AG04449 (cell line): ENCODE measurements at regions not wholly inside any gene's neighbourhood (a gene's known extent, or its start where the extent isn't known, plus 50 kb on each side); places are given as distances from the start of the nearest gene placed in this dataset.
A peak's percentile ranks its signal among the peaks of the same experiment; 100 is the strongest.

ENCODE experiments used
- CTCF ChIA-PET: fragments of 350-600 bp; formaldehyde crosslinking; extraction: SDS; loops from one replicate; lab custom pipeline; 2021; ENCODE audit warnings: antibody characterized with exemption; lab: Yijun Ruan, JAX
- POLR2A ChIA-PET: fragments of 400-600, 350-600 bp; formaldehyde crosslinking; extraction: SDS; loops from one replicate; lab custom pipeline; 2020; ENCODE audit warnings: antibody characterized with exemption, inconsistent platforms; lab: Yijun Ruan, JAX
- DNase-seq: peaks from one replicate; pipeline ENCODE4 v3.0.0-alpha.2; 2010; ENCODE audit warnings: low read depth, low spot score
- H3K4me3 ChIP-seq: 2 replicates; pipeline ENCODE4 v1.5.1; 2011; ENCODE audit warnings: low read depth, mild to moderate bottlenecking, control low read depth, low read length
- TF ChIP-seq, protein P1 (sequence below): IDR thresholded peaks from one replicate; pipeline ENCODE4 v1.5.1; 2011; ENCODE audit warnings: mild to moderate bottlenecking, moderate library complexity, low read length, control low read depth, inconsistent platforms; ENCODE audit not compliant: insufficient read depth; ENCODE audit errors: missing control alignments

DNA sequence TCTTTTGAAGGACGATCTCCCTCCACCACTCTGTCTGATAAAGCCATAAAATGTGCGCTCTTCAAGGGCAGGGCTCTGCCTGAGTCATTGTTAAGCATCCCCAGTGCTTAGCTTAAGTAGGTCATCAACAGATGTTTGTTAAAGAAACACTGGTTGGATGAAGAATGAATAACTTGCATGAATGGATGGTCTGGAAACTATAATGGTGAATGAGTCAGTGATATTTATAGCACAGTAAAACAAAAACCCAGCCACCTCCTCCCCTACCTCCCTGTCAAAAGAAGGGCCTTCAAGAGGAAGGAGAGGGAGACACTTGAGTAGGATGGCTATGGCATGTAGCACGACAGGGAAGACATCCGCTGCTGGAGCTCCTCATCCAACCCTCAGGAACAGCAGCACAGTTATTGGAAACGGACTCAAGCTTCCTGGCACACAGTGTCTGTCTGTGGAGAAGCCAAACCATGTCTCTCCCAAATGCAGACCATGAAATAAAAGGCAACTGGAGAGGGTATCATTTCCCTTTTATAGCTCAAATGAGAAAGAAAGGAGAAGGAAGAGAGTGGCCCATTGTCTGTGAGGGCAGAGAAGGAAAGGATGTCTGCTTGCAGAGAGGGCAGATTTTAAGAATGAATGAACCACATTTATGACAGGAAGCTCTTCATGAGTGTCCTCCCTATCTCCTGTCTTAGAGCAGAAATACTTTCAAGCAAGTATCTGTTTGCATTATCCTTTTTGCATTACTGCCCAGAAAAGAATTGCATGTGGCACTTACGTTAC, 183.5 kb upstream of the UBL3 start:
- POLR2A ChIA-PET: interaction anchor here (0.5 to 2.1 kb wide), 7 partner anchors 8 to 184 kb away, joined by 3 to 4 read pairs (median 4); partner anchors contain the start of gene UBL3
- DNase-seq: peak; percentile 85
- H3K4me3 ChIP-seq: no peak overlapping the region
- TF ChIP-seq, protein P1, sequence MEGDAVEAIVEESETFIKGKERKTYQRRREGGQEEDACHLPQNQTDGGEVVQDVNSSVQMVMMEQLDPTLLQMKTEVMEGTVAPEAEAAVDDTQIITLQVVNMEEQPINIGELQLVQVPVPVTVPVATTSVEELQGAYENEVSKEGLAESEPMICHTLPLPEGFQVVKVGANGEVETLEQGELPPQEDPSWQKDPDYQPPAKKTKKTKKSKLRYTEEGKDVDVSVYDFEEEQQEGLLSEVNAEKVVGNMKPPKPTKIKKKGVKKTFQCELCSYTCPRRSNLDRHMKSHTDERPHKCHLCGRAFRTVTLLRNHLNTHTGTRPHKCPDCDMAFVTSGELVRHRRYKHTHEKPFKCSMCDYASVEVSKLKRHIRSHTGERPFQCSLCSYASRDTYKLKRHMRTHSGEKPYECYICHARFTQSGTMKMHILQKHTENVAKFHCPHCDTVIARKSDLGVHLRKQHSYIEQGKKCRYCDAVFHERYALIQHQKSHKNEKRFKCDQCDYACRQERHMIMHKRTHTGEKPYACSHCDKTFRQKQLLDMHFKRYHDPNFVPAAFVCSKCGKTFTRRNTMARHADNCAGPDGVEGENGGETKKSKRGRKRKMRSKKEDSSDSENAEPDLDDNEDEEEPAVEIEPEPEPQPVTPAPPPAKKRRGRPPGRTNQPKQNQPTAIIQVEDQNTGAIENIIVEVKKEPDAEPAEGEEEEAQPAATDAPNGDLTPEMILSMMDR: no peak
- CTCF ChIA-PET: interaction anchor here (0.9 to 4.5 kb wide), 6 partner anchors 9 to 187 kb away, joined by 3 to 24 read pairs (median 4); no protein-coding TSS in a partner anchor

DNA sequence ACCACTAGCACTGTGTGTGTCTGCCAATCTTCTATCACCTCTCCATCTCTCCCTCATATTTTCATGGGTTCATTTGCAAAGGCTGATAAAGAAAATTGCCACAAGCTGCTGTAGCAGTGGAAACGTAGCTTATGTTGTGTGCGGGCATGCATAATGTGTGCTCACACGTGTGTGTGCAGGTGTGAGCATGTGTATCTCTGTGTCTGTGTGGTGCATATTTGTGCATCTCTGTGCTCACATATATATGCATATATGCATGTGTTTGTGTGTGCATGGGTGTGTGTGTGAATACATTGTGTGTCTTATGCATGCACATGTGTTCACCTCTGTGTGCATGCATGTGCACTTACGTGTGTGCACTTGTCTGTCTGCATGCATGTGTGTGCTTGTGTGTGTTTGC, 181.8 kb upstream of the UBL3 start:
- ChIA-PET CTCF (no interaction called here), POLR2A (interaction anchor here (2.1 kb wide), 1 partner anchor 109 kb away, joined by 4 read pairs; no protein-coding TSS in a partner anchor)
- DNase-seq: no peak
- no peak overlapping the region for H3K4me3 ChIP-seq
- TF ChIP-seq, protein P1: no peak

DNA sequence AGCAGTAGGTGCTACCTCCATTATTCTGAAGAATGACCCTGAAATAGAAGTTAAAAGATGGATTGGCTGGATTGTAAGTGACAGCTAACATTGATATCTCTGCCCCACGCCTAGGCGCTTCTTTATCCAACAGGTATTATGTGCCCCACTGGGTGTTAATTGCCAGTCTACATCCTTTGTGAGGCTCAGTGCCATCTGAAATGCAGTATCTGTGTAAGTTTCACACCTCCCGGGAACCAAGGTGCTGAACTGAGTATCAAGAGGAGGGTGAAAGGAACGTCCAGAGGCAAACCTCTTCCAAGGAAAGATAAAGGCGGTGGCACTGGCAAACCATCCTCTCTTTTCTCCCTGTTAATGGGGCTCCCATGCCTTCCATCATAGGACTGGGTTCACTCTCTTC, 181.1 kb upstream of the UBL3 start:
- TF ChIP-seq, protein P1: no peak
- DNase-seq: no peak
- POLR2A ChIA-PET: no interaction called here
- CTCF ChIA-PET: no interaction called here
- H3K4me3 ChIP-seq: no peak overlapping the region

DNA sequence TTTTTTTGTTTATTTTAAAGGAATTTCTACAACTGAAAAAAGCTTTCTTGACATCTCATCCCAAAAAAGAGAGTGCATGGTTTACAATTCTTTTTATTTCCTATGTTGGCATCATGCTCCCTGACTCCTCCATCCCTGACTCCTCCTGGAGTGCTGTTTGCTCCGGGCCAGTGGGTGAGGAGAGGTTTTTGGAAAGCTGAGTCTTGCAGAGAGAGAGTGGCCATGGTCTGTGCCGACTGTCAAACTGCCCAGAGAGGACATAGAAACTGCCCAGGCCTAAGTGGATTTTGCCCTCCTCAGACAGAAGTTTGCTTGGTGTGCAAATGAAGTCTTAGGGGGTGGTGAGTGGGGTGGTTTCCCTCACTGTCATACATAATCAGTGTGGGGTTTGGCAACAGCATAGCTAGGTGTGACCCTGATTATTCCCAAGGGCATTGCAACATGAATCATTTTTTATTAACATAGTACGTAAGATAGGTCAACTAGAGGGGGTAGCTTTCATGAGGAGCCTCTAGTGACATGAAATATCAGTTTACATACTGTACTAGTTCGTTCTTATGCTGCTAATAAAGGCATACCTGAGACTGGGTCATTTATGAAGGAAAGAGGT, 179.8 kb upstream of the UBL3 start:
- POLR2A ChIA-PET: no interaction called here
- H3K4me3 ChIP-seq: no peak overlapping the region
- DNase-seq: no peak
- CTCF ChIA-PET: interaction anchor here (1.1 kb wide), 1 partner anchor 8 kb away, joined by 3 read pairs; no protein-coding TSS in a partner anchor
- TF ChIP-seq, protein P1: no peak

DNA sequence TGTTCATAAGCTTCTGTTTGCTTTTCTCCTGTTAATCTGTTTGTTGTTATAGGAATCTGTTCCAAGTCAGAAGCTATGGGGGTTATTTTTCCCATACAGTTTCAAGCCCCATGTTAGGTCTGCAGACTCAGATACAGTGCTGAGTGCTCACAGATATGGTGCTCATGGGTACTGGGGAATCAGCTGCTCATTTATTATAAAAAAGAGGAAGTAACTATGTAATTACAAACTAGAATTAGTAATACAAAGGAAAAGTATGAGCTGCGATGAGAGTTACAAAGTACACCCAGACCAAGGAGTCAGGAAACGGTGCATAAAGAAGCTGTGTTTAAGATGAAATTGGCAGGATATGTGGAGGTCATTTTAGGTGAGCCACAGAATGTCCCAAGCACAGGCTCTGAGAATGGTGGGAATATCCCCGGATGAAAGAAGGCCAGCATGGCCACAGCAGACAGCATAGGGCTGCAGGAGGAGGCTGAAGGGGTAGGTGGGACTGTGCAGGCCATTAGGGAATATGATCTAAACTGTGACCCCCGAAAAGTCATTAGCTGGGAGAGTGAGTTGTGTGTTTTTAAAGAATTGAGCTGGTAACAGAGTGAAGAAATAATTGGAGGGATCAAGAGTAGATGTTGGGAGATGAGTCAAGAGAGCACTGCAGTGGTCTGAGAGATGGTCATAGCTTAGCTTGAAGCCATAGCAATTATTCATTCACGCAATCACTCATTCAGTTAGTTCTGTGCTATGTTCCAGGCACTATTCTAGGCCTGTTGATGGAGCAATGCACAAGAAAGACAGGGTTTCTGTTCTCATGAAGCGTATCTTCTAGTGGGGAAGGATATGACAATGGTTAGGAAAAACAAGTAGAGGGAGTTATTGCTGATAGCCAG, 177.4 kb upstream of the UBL3 start:
- DNase-seq: no peak
- ChIA-PET CTCF (interaction anchor here (0.7 to 2.3 kb wide), 4 partner anchors 10 to 257 kb away, joined by 3 to 11 read pairs (median 3); no protein-coding TSS in a partner anchor), POLR2A (interaction anchor here (0.6 kb wide), 1 partner anchor 249 kb away, joined by 3 read pairs; no protein-coding TSS in a partner anchor)
- TF ChIP-seq, protein P1: no peak
- no peak overlapping the region for H3K4me3 ChIP-seq
